ENCODE measurements at regions not wholly inside any gene's neighbourhood (a gene's known extent, or its start where the extent isn't known, plus 50 kb on each side); places are given as distances from the start of the nearest gene placed in this dataset.

- TF ChIP-seq CTCF (conservative IDR thresholded peaks at IDR 0.05) (no peak), ZFX (IDR thresholded peaks at IDR 0.05) (no peak)
Observed at GRCh38 chr3:124422805-124423204, 307.4 kb upstream of the UMPS start.
